Heart right ventricle (tissue), 16 donors: ENCODE measurements at regions not wholly inside any gene's neighbourhood (a gene's known extent, or its start where the extent isn't known, plus 50 kb on each side); places are given as distances from the start of the nearest gene placed in this dataset.

ENCODE experiments used
- ATAC-seq, 8 donors: fragments of 200-7000 bp; cut with Tn5 transposase; one replicate each; pipeline ENCODE4 v1.9.1; 2020; ENCODE audit warnings: mild to moderate bottlenecking in 8 of 8, moderate library complexity in 8 of 8, moderate number of reproducible peaks in 1 of 8
- DNase-seq, 2 donors: peaks; one replicate each; pipeline ENCODE4 v3.0.0-alpha.2; 2020
- H3K27ac ChIP-seq, 10 donors: fragments of 200-600 bp; sonication (generic) in 2 of 10; one replicate each; pipeline versions ENCODE4 v1.5.0 to v1.8.0; 2020 to 2022; ENCODE audit warnings: mild to moderate bottlenecking in 3 of 10
- H3K27me3 ChIP-seq, 7 donors: fragments of 200-600 bp; one replicate each; pipeline ENCODE4 v1.8.0; 2021 to 2022; ENCODE audit warnings: mild to moderate bottlenecking in 2 of 7
- H3K36me3 ChIP-seq, 9 donors: fragments of 200-600 bp; sonication (generic) in 1 of 9; one replicate each; pipeline versions ENCODE4 v1.5.0 to v1.8.0; 2020 to 2022; ENCODE audit warnings: mild to moderate bottlenecking in 2 of 9
- H3K4me1 ChIP-seq, 9 donors: fragments of 200-600 bp; sonication (generic) in 1 of 9; one replicate each; pipeline versions ENCODE4 v1.5.0 to v1.8.0; 2020 to 2022; ENCODE audit warnings: mild to moderate bottlenecking in 4 of 9
- H3K4me3 ChIP-seq, 10 donors: fragments of 200-600 bp; sonication (generic) in 2 of 10; one replicate each; pipeline versions ENCODE4 v1.5.0 to v1.8.0; 2020 to 2022; ENCODE audit warnings: mild to moderate bottlenecking in 7 of 10, moderate library complexity in 2 of 10
- H3K9me3 ChIP-seq, 11 donors: fragments of 200-600 bp in 10 of 11; sonication (generic) in 2 of 11; one replicate each; pipeline versions ENCODE4 v1.5.0 to v1.8.0; 2013 to 2022; ENCODE audit warnings: mild to moderate bottlenecking in 2 of 11, control low read depth in 1 of 11, moderate library complexity in 1 of 11
- WGBS, 2 donors: extraction: QIAGEN DNeasy Blood & Tissue Kit; methylation state at CpG; one replicate each; pipeline ENCODE4 v1.1.7; 2013; ENCODE audit warnings: inconsistent platforms in 1 of 2; 5-methylcytosine and 5-hydroxymethylcytosine counted together
- intact Hi-C, 10 donors: fragments of 100-400 bp; cut with DNase I; formaldehyde crosslinking; loops; one replicate each; pipeline versions ENCODE4 v1.11.1 to v1.14.2; 2022
- TF ChIP-seq, protein P1 (sequence below), 9 donors: fragments of 200-600 bp; sonication (generic) in 2 of 9; IDR thresholded peaks; one replicate each; pipeline versions ENCODE4 v1.5.0 to v1.8.0; 2021 to 2022; ENCODE audit warnings: antibody characterized with exemption in 9 of 9, mild to moderate bottlenecking in 5 of 9, moderate library complexity in 1 of 9
- donor health status: Arrhythmogenic right ventricular cardiomyopathy.
- donor health status: ischemic (EF 13 %, LVEDD 7.1; RV severe dilation, severe dysfunction).
- donor health status: healthy with polysubstance abuse.
- donor health status: DM: no; HTN: yes; CAD: no.
- donor health status: DM: no; HTN: no; CAD: no.
- donor health status: ischemic (EF 25% LVEDD 6.9; RV normal size, moderate dysfunction).
- donor health status: ischemic (EF 25% LVEDD 5.7; RV mildly dilated, moderate dysfunction).
- donor health status: healthy.
- donor health status: DM: yes; HTN: yes; CAD: no.
- donor health status: Ischemic cardiomyopathy.
- donor health status: ischemic (EF 35%, LVEDD 5.7; RV mildly dilated, moderate dysfunction).
- donor health status: nonischemic (EF 11% LVEDD 7.7; RV severe dilation, severe dysfunction).
- donor health status: DM: yes; HTN: yes; CAD: no.
- donor health status: PGD.
- donor health status: ischemic (EF 29% LVEDD 5.4; RV normal size, mild dysfunction).
- donor health status: nonischemic (EF 23%, LVEDD 6.1; RV moderate dilation, normal function).

DNA sequence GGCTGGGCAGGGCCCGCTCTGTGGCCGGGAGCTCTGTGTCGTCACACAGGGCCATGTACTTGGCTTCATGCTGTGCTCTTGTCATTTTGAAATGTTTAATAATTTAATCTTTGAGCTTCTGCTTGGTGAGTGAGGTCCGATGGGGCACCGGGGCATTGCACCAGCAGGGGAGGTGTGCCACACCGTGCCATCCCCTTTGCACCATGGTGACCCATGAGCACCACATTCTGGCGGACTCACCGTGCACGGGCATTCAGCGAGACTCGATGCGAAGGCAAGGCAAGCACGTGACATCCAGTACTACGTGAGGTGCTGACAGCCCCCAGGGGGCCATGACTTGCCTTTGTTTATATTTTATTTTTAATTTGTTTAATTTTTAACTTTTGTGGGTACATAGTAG lies 204.3 kb downstream of the URI1 start:
- DNase-seq (no peak), ATAC-seq (no peak)
- H3K4me1 ChIP-seq, result no peaks in the 10 kb centered on the region
- H3K9me3 ChIP-seq, result no peaks in the 10 kb centered on the region
- H3K27ac ChIP-seq, result no peak overlapping the region
- WGBS, 2 donors, result 87 to 89% methylated on average over 14 of the region's 14 CpGs
- intact Hi-C loops, result no loop called here
- no peak overlapping the region for H3K4me3 ChIP-seq
- H3K27me3 ChIP-seq, result peaks cover 0 to 16% (median 0%) of the 10 kb centered on the region in 7 donors
- no peaks in the 10 kb centered on the region for H3K36me3 ChIP-seq
- TF ChIP-seq, protein P1, sequence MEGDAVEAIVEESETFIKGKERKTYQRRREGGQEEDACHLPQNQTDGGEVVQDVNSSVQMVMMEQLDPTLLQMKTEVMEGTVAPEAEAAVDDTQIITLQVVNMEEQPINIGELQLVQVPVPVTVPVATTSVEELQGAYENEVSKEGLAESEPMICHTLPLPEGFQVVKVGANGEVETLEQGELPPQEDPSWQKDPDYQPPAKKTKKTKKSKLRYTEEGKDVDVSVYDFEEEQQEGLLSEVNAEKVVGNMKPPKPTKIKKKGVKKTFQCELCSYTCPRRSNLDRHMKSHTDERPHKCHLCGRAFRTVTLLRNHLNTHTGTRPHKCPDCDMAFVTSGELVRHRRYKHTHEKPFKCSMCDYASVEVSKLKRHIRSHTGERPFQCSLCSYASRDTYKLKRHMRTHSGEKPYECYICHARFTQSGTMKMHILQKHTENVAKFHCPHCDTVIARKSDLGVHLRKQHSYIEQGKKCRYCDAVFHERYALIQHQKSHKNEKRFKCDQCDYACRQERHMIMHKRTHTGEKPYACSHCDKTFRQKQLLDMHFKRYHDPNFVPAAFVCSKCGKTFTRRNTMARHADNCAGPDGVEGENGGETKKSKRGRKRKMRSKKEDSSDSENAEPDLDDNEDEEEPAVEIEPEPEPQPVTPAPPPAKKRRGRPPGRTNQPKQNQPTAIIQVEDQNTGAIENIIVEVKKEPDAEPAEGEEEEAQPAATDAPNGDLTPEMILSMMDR (IDR thresholded peaks at IDR 0.05), result no peak

DNA sequence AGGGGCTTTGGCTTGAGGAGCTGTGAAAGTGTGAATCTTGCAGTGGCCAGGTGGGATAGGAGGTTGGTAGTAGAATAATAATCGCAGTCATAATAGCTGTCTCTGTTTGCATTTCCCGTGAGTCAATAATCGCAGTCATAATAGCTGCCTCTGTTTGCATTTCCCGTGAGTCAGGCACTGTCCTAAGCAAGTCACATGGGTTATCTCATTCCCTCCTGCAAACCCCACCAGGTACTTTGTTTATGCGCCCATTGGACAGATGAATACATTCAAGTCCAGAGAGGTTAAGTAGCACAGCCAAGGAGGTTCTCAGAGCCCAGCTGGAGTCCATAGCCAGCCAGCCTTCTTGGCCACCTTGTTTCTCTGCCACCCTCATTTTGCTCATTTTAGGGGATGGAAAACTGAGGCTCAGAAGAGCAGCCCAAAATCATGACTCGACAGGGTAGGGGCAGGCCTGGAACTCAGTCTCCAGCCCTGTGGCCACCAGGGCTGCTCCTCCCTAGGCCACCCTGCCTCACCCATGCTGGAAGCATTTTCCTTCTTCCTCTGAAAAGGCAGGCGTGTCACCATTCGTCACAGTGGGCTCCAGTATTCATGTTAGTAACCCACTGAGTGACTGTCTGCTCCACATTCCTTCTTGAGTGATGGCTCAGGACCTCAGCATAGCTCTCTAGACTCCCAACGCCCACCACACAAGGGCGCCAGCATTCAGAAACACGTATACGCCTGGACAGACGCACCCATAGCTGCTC lies 206.2 kb downstream of the URI1 start:
- ATAC-seq (no peak), DNase-seq (no peak)
- H3K27ac ChIP-seq, result no peak overlapping the region
- peaks cover 0 to 16% (median 7%) of the 10 kb centered on the region in 7 donors for H3K27me3 ChIP-seq
- no peaks in the 10 kb centered on the region for H3K36me3 ChIP-seq
- no peaks in the 10 kb centered on the region for H3K9me3 ChIP-seq
- WGBS, 2 donors, result 77 to 82% methylated on average over 13 of the region's 13 CpGs
- TF ChIP-seq, protein P1 (IDR thresholded peaks at IDR 0.05), result no peak
- intact Hi-C loops, result no loop called here
- H3K4me3 ChIP-seq, result no peak overlapping the region
- H3K4me1 ChIP-seq, result no peaks in the 10 kb centered on the region

DNA sequence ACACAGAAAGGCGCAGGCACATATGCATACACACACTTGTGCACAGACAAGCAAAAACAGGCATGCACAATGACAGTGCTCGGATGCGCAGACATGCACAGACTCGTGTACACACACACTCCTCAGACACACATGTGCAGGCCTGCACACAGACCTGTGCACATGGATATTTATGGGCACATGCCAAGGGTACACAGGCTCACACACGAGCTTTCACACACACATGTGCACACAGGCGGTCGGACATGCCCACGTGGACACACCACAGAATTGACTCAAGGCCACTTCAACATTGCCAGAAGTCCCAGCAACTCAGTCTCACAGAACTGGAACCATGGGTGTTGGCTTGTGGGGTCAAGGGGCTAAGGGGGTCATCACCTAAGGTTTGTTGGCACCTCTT lies 206.8 kb downstream of the URI1 start:
- DNase-seq (no peak), ATAC-seq (no peak)
- Histone ChIP-seq H3K4me3 (no peak overlapping the region), H3K27me3 (peaks cover 0 to 16% (median 7%) of the 10 kb centered on the region in 7 donors), H3K4me1 (no peaks in the 10 kb centered on the region), H3K27ac (no peak overlapping the region), H3K9me3 (no peaks in the 10 kb centered on the region), H3K36me3 (no peaks in the 10 kb centered on the region)
- 83 to 88% methylated on average over 8 of the region's 8 CpGs for WGBS, 2 donors
- intact Hi-C loops, result no loop called here
- TF ChIP-seq, protein P1 (IDR thresholded peaks at IDR 0.05), result no peak

DNA sequence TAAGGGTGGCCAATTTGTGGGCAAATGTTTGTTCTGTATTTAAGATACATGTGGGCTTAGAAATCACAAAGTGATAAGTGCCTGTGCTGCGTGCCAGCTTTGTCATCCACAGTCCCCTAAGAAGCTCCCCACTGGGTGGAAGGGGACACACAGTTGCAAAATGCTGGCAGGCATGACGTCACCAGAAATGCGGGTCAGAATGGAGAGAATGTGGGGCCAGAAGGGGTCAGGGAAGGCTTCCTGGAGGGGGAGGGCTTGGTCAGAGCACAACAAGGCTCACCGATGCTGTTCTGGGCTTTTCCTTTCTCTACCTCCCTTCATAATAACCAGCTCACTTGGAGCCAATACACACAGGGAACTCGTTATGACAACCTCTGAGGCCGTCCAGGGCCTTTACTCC lies 207.3 kb downstream of the URI1 start:
- H3K4me1 ChIP-seq, result no peaks in the 10 kb centered on the region
- intact Hi-C loops, result no loop called here
- no peak overlapping the region for H3K27ac ChIP-seq
- DNase-seq (no peak), ATAC-seq (no peak)
- TF ChIP-seq, protein P1 (IDR thresholded peaks at IDR 0.05), result no peak
- no peaks in the 10 kb centered on the region for H3K9me3 ChIP-seq
- no peaks in the 10 kb centered on the region for H3K36me3 ChIP-seq
- WGBS, 2 donors, result 55 to 58% methylated on average over 6 of the region's 6 CpGs
- H3K4me3 ChIP-seq, result no peak overlapping the region
- peaks cover 0 to 14% (median 7%) of the 10 kb centered on the region in 7 donors for H3K27me3 ChIP-seq
